Ishikawa (cell line): ENCODE measurements at regions not wholly inside any gene's neighbourhood (a gene's known extent, or its start where the extent isn't known, plus 50 kb on each side); places are given as distances from the start of the nearest gene placed in this dataset.

Experiments used
- CEBPB ChIP-seq: IDR thresholded peaks from 2 replicates; pipeline ENCODE4 v1.6.1; 2012
- CREB1 ChIP-seq: IDR thresholded peaks from 2 replicates; pipeline ENCODE4 v1.6.1; 2012; ENCODE audit warnings: low read depth
- EGR1 ChIP-seq: IDR thresholded peaks from 2 replicates; pipeline ENCODE4 v1.6.1; 2012
- EP300 ChIP-seq: IDR thresholded peaks from 2 replicates; pipeline ENCODE4 v1.6.1; 2012; ENCODE audit warnings: borderline replicate concordance
- FOXM1 ChIP-seq: IDR thresholded peaks from 2 replicates; pipeline ENCODE4 v1.6.1; 2012; ENCODE audit warnings: low read depth, borderline replicate concordance
- MAX ChIP-seq: IDR thresholded peaks from 2 replicates; pipeline ENCODE4 v1.6.1; 2012
- NFIC ChIP-seq: IDR thresholded peaks from 2 replicates; pipeline ENCODE4 v1.6.1; 2012
- RAD21 ChIP-seq: IDR thresholded peaks from 2 replicates; pipeline ENCODE4 v1.6.1; 2012; ENCODE audit warnings: low read depth
- TAF1 ChIP-seq: IDR thresholded peaks from 2 replicates; pipeline ENCODE4 v1.6.1; 2012; ENCODE audit warnings: low read depth, mild to moderate bottlenecking
- TCF12 ChIP-seq: IDR thresholded peaks from 2 replicates; pipeline ENCODE4 v1.6.1; 2012; ENCODE audit warnings: low read depth
- TEAD4 ChIP-seq: IDR thresholded peaks from 2 replicates; pipeline ENCODE4 v1.6.1; 2012
- USF1 ChIP-seq: IDR thresholded peaks from 2 replicates; pipeline ENCODE4 v1.6.1; 2012
- YY1 ChIP-seq: IDR thresholded peaks from 2 replicates; pipeline ENCODE4 v1.6.1; 2012; ENCODE audit warnings: low read depth
- ZBTB7A ChIP-seq: IDR thresholded peaks from 2 replicates; pipeline ENCODE4 v1.6.1; 2012; ENCODE audit warnings: low read depth
- TF ChIP-seq, protein P1 (sequence below): IDR thresholded peaks from 2 replicates; pipeline ENCODE4 v1.6.1; 2012; ENCODE audit warnings: low read depth, mild to moderate bottlenecking

DNA sequence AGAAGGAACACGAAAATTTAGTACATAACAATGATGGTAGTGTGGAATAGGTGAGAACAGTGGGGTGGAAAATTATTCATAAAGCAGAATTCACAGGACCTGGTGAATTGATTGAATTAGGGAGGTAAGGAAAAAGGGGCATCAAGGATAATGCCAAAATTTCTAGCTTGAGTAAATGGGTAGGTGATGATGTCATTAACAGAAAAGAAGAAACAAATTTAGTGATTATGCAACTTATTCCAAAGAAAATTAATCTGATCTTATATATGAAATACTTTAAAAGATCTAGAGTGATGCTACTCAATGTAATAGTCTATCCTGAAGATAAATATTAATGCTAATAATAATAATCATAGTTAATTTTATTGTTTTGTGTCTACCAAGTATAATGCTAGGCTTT lies 544.6 kb upstream of the LMCD1 start:
- no peak for TF ChIP-seq EP300
- no peak for TF ChIP-seq FOXM1
- TF ChIP-seq EGR1 = no peak
- TF ChIP-seq CEBPB = no peak
- TF ChIP-seq NFIC = no peak
- no peak for TF ChIP-seq CREB1
- no peak for TF ChIP-seq TAF1
- TF ChIP-seq ZBTB7A = no peak
- no peak for TF ChIP-seq YY1
- no peak for TF ChIP-seq TCF12
- TF ChIP-seq USF1 = no peak
- TF ChIP-seq MAX = no peak
- TF ChIP-seq, protein P1, sequence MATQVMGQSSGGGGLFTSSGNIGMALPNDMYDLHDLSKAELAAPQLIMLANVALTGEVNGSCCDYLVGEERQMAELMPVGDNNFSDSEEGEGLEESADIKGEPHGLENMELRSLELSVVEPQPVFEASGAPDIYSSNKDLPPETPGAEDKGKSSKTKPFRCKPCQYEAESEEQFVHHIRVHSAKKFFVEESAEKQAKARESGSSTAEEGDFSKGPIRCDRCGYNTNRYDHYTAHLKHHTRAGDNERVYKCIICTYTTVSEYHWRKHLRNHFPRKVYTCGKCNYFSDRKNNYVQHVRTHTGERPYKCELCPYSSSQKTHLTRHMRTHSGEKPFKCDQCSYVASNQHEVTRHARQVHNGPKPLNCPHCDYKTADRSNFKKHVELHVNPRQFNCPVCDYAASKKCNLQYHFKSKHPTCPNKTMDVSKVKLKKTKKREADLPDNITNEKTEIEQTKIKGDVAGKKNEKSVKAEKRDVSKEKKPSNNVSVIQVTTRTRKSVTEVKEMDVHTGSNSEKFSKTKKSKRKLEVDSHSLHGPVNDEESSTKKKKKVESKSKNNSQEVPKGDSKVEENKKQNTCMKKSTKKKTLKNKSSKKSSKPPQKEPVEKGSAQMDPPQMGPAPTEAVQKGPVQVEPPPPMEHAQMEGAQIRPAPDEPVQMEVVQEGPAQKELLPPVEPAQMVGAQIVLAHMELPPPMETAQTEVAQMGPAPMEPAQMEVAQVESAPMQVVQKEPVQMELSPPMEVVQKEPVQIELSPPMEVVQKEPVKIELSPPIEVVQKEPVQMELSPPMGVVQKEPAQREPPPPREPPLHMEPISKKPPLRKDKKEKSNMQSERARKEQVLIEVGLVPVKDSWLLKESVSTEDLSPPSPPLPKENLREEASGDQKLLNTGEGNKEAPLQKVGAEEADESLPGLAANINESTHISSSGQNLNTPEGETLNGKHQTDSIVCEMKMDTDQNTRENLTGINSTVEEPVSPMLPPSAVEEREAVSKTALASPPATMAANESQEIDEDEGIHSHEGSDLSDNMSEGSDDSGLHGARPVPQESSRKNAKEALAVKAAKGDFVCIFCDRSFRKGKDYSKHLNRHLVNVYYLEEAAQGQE = no peak
- no peak for TF ChIP-seq RAD21
- no peak for TF ChIP-seq TEAD4

- TF ChIP-seq TAF1 (no peak), TEAD4 (no peak), MAX (no peak), FOXM1 (no peak)
Observed at GRCh38 chr3:7959094-7959493, 542.5 kb upstream of the LMCD1 start.

DNA sequence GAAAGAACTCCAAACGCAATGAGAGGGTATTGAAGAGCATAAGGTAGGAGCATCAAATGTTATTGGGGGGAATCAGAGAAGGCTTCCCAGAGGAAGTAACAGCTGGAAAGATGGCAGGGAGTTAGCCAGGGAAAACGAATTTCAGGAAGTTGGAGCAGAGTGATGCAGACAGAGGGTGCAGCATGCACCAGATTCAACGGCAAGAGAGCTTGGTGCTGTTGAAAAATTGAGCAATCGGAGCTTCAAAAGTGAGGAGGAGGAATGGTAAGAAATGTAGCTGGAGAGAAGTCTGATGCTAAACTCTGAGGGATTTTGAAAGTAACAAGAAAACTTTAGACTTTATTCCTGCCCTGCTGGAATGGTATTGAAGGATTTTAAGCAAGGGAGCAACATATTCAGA lies 541.0 kb upstream of the LMCD1 start:
- TF ChIP-seq YY1 (no peak), EGR1 (no peak), TEAD4 (no peak), RAD21 (no peak), FOXM1 (no peak), EP300 (no peak), TCF12 (no peak), TAF1 (no peak), MAX (no peak)
- TF ChIP-seq, protein P1 = no peak

- TF ChIP-seq MAX (no peak), EP300 (no peak), FOXM1 (no peak), TAF1 (no peak), USF1 (no peak)
- TF ChIP-seq, protein P1 = no peak
Observed at GRCh38 chr3:7962301-7962700, 539.3 kb upstream of the LMCD1 start.

GRCh38 chr3:7964899-7965298 lies 536.7 kb upstream of the LMCD1 start:
- TF ChIP-seq USF1 = no peak
- no peak for TF ChIP-seq MAX
- no peak for TF ChIP-seq TAF1
- no peak for TF ChIP-seq CREB1
- no peak for TF ChIP-seq EGR1
- TF ChIP-seq FOXM1 = no peak
- TF ChIP-seq CEBPB = no peak
- no peak for TF ChIP-seq EP300
- TF ChIP-seq, protein P1 = no peak
- no peak for TF ChIP-seq TCF12
- TF ChIP-seq YY1 = no peak
- TF ChIP-seq TEAD4 = no peak
- no peak for TF ChIP-seq RAD21
- TF ChIP-seq NFIC = no peak
- no peak for TF ChIP-seq ZBTB7A
